Testis (tissue), 2 donors: ENCODE measurements at regions not wholly inside any gene's neighbourhood (a gene's known extent, or its start where the extent isn't known, plus 50 kb on each side); places are given as distances from the start of the nearest gene placed in this dataset.

Experiments
- CTCF ChIP-seq, 3 experiments: fragments of 450-650 bp in 2 of 3; fragments of 200-600 bp in 1 of 3; sonication (generic) in 1 of 3; IDR thresholded peaks; one replicate each; pipeline ENCODE4 v1.5.1; 2016 to 2019; ENCODE audit warnings: antibody characterized with exemption in 3 of 3, mild to moderate bottlenecking in 2 of 3, moderate library complexity in 1 of 3
- POLR2A ChIP-seq: fragments of 450-650 bp; IDR thresholded peaks from one replicate; pipeline ENCODE4 v1.6.1; 2017; ENCODE audit warnings: antibody characterized with exemption, mild to moderate bottlenecking, moderate library complexity

- TF ChIP-seq CTCF (IDR thresholded peaks at IDR 0.05) (no peak), POLR2A (no peak)
These were observed 406.9 kb upstream of the CLEC14A start for GRCh38 chr14:38662781-38663180.
